Lung (tissue), 11 donors: ENCODE measurements at regions not wholly inside any gene's neighbourhood (a gene's known extent, or its start where the extent isn't known, plus 50 kb on each side); places are given as distances from the start of the nearest gene placed in this dataset.

ENCODE experiments used
- ATAC-seq: fragments of 200-7000 bp; cut with Tn5 transposase; one replicate; pipeline ENCODE4 v1.9.1; 2020; ENCODE audit warnings: moderate number of reproducible peaks; ENCODE audit not compliant: insufficient read depth, low FRiP score
- DNase-seq, 3 donors: peaks; one replicate each; pipeline ENCODE4 v3.0.0-alpha.2; 2013 to 2017
- H3K27ac ChIP-seq, 2 donors: one replicate each; pipeline ENCODE4 v1.5.1; 2013; ENCODE audit warnings: mild to moderate bottlenecking in 2 of 2, moderate library complexity in 2 of 2, control low read depth in 1 of 2, inconsistent platforms in 1 of 2, low read depth in 1 of 2, low read length in 1 of 2
- H3K27me3 ChIP-seq, 3 donors: one replicate each; pipeline ENCODE4 v1.5.1; 2013; ENCODE audit warnings: low read length in 2 of 3; ENCODE audit not compliant: control insufficient read depth in 3 of 3, insufficient read depth in 3 of 3
- H3K36me3 ChIP-seq, 4 donors: one replicate each; pipeline ENCODE4 v1.5.1; 2013; ENCODE audit warnings: low read length in 4 of 4, mild to moderate bottlenecking in 1 of 4, moderate library complexity in 1 of 4; ENCODE audit not compliant: control insufficient read depth in 4 of 4, insufficient read depth in 4 of 4
- H3K4me1 ChIP-seq, 5 donors: one replicate each; pipeline ENCODE4 v1.5.1; 2013; ENCODE audit warnings: low read length in 5 of 5, mild to moderate bottlenecking in 2 of 5, moderate library complexity in 1 of 5; ENCODE audit not compliant: control insufficient read depth in 5 of 5, insufficient read depth in 5 of 5
- H3K4me3 ChIP-seq: one replicate; pipeline ENCODE4 v1.5.1; 2013; ENCODE audit warnings: mild to moderate bottlenecking, control low read depth, moderate library complexity
- H3K9ac ChIP-seq, 2 donors: one replicate each; pipeline ENCODE4 v1.5.1; 2013; ENCODE audit warnings: low read length in 2 of 2, control low read depth in 1 of 2; ENCODE audit not compliant: insufficient read depth in 1 of 2
- H3K9me3 ChIP-seq, 4 donors: one replicate each; pipeline ENCODE4 v1.5.1; 2013; ENCODE audit warnings: low read length in 3 of 4, mild to moderate bottlenecking in 1 of 4, moderate library complexity in 1 of 4; ENCODE audit not compliant: control insufficient read depth in 4 of 4, insufficient read depth in 3 of 4
- CTCF ChIP-seq: IDR thresholded peaks from 2 replicates; pipeline ENCODE4 v1.5.1; 2012; ENCODE audit warnings: mild to moderate bottlenecking; ENCODE audit errors: control extremely low read depth, extremely low read depth
- WGBS, 2 donors: extraction: QIAGEN DNeasy Blood & Tissue Kit; methylation state at CpG; one replicate each; pipeline ENCODE4 v1.1.7; 2013; 5-methylcytosine and 5-hydroxymethylcytosine counted together
- donor health status: control.
- donor health status: control.
- donor health status: Bipolar disorder and iron deficiency.
- donor health status: healthy.
- donor health status: DM: yes; HTN: yes; CAD: no.

- Histone ChIP-seq H3K27ac (no peak overlapping the region), H3K9ac (no peak overlapping the region), H3K27me3 (peaks cover 0 to 3% (median 0%) of the 10 kb centered on the region in 3 donors), H3K4me1 (peaks cover 0 to 2% (median 0%) of the 10 kb centered on the region in 5 donors), H3K36me3 (no peaks in the 10 kb centered on the region), H3K4me3 (no peak overlapping the region), H3K9me3 (peaks cover 0 to 24% (median 0%) of the 10 kb centered on the region in 4 donors)
- DNase-seq: peak in 1 of 3 donors; percentile 7
- no peak for ATAC-seq
- no peak for TF ChIP-seq CTCF
- 66 to 75% methylated on average over 5 of the region's 5 CpGs for WGBS, 2 donors
Measured at GRCh38 chr1:4395676-4396075, 258.7 kb upstream of the AJAP1 start.

- no peak for TF ChIP-seq CTCF
- Histone ChIP-seq H3K9ac (no peak overlapping the region), H3K9me3 (peaks cover 0 to 19% (median 0%) of the 10 kb centered on the region in 4 donors), H3K4me1 (peaks cover 0 to 2% (median 0%) of the 10 kb centered on the region in 5 donors), H3K27ac (no peak overlapping the region), H3K27me3 (peaks cover 0 to 3% (median 0%) of the 10 kb centered on the region in 3 donors), H3K4me3 (no peak overlapping the region), H3K36me3 (no peaks in the 10 kb centered on the region)
- 72 to 73% methylated on average over 9 of the region's 9 CpGs for WGBS, 2 donors
- DNase-seq (no peak), ATAC-seq (no peak)
Measured at GRCh38 chr1:4396551-4396950, 257.9 kb upstream of the AJAP1 start.

GRCh38 chr1:4397196-4397595, 257.2 kb upstream of the AJAP1 start:
- DNase-seq (no peak), ATAC-seq (no peak)
- no peak overlapping the region for H3K27ac ChIP-seq
- H3K27me3 ChIP-seq: peaks cover 0 to 3% (median 0%) of the 10 kb centered on the region in 3 donors
- no peaks in the 10 kb centered on the region for H3K36me3 ChIP-seq
- H3K4me1 ChIP-seq: peaks cover 0 to 2% (median 0%) of the 10 kb centered on the region in 5 donors
- no peak overlapping the region for H3K4me3 ChIP-seq
- peaks cover 0 to 19% (median 0%) of the 10 kb centered on the region in 4 donors for H3K9me3 ChIP-seq
- TF ChIP-seq CTCF: no peak
- H3K9ac ChIP-seq: no peak overlapping the region
- WGBS, 2 donors: 76 to 86% methylated on average over 4 of the region's 4 CpGs

- no peak for DNase-seq
- Histone ChIP-seq H3K27ac (no peak overlapping the region), H3K9ac (no peak overlapping the region), H3K36me3 (no peaks in the 10 kb centered on the region), H3K4me1 (no peaks in the 10 kb centered on the region), H3K27me3 (no peaks in the 10 kb centered on the region), H3K4me3 (no peak overlapping the region), H3K9me3 (peaks cover 0 to 10% (median 0%) of the 10 kb centered on the region in 4 donors)
- no peak for ATAC-seq
- 89 to 100% methylated on average over 1 of the region's 1 CpG for WGBS, 2 donors
- no peak for TF ChIP-seq CTCF
Measured at GRCh38 chr1:4402032-4402431, 252.4 kb upstream of the AJAP1 start.
